Stimulated activated CD8-positive, alpha-beta memory T cell treated with anti-CD3 and anti-CD28 coated beads, Interleukin-15, amount 100 ng/mL, for 24 hours (primary cell): ENCODE measurements at regions not wholly inside any gene's neighbourhood (a gene's known extent, or its start where the extent isn't known, plus 50 kb on each side); places are given as distances from the start of the nearest gene placed in this dataset.

Source experiments
- DNase-seq: peaks from one replicate; pipeline ENCODE4 v3.0.0-alpha.2; 2020; ENCODE audit warnings: low read depth

DNA sequence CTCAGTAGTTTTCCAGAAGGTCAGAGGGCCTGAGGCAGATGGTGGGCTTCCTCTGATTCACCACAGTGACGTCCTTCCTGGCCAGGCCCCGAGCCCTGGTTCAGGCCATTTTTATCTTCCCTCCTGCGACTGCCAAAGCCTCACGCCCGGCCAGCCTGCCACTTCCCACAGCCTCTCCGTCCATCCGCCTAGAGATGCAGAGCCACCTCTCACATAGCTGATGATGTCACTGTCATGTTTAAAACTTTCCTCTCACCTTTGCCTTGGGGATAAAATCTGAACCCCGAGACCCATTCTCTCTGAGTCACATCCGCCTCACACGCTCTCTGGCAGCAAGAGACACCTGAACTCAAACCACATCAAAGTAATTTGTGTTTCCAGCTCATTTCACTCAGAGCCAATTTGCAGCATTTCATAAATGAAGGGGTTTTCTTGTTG lies 175.3 kb downstream of the QDPR start:
- peak; percentile 13 for DNase-seq

DNA sequence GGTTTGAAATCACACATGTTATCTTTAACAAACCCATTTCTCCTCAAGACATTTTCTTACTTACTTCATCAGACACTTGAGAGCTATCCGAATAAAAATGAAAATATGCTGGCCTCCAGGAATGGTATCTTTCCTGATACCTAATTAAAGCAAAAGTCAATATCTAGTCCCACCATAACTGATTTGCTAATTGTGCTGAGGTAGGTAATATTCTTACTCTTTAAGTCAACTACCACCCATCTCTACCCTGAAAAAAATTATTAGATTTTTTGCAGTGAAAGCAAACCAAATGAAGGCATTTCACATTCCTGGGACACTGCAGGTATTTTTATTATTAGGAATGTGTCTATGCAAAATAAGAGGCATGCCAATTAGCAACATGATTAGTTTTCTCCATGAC lies 175.8 kb downstream of the QDPR start:
- no peak for DNase-seq

DNA sequence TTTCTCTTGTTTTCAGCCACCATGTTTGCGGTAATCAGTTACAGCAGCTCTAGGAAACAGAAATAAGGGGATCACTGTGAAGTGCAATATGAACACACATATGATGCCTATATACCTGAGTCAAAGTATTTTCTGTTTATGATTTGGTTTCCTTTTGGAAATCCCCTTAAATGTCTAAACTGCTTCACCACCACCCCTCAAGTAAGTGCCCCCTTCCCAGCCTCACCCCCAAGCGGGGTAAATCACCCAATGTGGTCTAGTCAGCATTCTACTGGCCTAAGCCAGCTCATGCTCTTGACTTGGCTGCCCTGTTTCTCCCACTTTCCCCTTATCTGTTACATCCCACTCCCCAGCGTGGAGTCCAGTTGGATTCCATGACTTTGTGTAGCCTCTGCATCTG lies 176.5 kb downstream of the QDPR start:
- no peak for DNase-seq

DNA sequence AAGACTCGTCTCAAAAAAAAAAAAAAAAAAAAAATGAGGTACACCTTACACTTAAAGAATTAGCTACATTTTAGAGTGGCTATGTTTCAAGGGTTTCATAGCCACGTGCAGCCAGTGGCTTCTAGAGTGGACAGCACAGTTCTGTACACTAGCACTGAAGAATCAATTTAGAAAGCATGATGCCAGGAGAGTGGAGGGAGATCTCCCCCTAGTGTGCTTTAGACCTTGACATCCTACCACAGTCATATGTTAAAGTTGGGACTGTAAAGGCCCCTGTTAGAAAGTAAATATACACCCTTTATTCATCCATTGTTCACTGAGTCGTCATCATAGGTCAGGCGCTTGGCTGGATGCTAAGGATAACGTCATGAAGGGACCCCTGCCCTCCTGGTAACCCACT lies 179.4 kb downstream of the QDPR start:
- DNase-seq, result no peak

DNA sequence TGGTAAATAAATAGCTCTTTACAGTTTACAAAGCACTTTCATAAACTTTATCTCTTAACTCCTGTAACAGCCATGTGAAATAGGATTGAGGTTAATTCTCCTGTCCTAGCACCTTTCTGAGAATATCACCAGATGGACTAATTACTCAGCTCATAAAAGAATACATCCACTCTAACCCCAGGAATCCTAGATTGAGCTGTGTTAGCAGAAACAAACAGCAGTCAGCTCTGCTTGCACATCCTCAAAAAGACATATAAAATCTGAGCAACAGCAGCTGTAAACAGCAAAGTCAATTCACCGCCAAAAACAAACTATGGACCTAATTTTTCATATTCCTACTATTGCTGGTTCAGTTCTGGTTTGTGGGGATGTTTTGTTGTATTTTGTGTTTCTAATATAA lies 182.8 kb downstream of the QDPR start:
- no peak for DNase-seq

GRCh38 chr4:17328141-17328815 lies 183.6 kb downstream of the QDPR start:
- no peak for DNase-seq

DNA sequence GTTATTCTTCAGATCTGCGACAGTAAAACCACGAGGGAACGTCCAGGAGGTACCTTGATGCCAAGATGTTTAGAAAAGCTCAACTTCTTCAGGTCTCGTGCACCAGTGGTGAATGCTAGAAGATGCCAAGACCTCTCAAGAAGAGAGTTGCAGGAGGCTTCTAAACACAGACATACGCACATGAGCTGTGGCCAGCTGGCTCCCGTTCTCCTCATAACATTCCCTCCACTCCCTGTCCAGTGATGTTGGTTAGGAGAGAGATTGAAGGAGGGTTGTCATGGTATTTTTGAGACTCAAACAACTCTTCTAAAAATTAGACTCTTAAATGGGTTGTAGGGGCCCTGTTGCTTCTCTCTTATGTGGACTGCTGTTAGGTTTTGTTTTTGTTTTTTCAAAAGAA lies 184.3 kb downstream of the QDPR start:
- DNase-seq, result no peak

DNA sequence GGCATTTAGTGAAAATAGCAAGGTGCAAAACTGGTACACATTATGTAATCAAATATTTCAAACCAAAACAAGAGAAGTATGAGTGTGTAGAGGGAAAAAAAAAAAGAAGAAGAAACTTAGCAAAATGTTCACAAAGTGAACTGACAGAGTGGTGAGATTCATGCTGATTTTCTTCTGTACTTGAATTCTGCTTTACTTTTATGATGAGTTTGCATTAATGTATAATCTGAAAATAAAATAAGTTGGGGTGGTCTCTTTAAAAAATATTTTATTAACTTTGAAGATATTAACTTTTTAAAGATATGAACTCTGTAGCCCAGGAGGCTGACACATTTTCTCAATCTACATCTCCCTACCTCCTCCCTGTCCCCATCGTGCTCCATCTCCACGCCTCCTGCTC lies 185.1 kb downstream of the QDPR start:
- DNase-seq, result no peak

DNA sequence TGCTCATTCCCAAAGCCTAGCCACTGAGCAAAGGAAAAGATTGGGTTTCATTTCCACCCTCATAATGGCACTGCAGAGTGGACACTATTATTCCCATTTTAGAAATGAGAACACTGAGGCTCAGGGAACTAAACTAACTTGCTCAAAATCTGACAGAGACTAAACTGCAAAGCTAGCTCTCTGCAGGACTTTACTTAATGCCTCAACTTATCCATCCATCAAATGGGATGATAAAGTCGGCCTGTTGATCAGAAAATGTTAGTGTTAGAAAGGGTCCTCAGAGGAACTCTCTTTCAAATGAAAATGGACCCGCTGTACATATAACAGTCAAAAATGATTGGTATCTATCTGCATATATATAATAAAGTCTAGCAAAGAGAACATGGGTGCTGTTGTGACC lies 186.8 kb downstream of the QDPR start:
- DNase-seq, result no peak

- no peak for DNase-seq
These were observed 187.5 kb downstream of the QDPR start for GRCh38 chr4:17324386-17324830.

DNA sequence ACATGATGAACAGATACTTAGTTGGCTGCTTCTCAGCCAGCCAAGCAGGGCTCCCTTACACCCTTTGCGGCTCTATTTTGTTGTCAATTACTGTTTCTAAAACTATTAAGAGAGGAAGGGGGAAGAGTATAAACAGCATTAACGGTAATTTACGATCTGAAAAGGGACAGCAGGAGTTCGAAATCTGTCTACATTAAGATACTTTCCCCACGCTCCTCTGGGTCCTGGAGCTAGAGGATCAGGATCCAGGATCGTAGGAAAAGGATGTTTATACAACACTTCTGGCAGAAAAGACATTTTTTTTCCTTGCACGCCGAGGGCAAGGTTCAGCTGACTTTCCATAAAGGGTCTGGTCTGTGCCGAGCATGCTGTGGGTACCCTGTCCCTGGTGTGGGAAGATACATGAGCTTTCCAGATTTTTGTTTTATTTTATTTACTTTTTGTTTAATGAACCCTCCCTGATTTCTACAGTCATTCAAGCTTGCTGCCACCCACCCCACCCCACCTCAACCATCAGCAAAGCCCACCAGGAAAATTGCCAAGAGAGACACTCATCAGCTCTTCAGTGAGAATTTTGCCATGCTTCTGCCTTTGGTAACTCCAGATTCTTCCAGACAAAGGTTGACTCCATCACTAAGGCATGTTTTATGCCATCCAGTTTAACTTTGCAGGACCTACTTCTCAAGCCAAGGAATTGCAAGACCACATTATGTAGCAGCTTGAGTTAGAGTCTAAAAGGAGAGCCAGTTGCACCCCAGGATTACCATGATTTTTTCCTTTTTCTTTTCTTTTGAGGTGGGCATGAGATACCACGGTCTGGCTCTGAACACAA lies 188.1 kb downstream of the QDPR start:
- no peak for DNase-seq

GRCh38 chr4:17322514-17322913 lies 189.4 kb downstream of the QDPR start:
- DNase-seq, result no peak

- DNase-seq, result no peak
These were observed 191.8 kb downstream of the QDPR start for GRCh38 chr4:17320046-17320445.

DNA sequence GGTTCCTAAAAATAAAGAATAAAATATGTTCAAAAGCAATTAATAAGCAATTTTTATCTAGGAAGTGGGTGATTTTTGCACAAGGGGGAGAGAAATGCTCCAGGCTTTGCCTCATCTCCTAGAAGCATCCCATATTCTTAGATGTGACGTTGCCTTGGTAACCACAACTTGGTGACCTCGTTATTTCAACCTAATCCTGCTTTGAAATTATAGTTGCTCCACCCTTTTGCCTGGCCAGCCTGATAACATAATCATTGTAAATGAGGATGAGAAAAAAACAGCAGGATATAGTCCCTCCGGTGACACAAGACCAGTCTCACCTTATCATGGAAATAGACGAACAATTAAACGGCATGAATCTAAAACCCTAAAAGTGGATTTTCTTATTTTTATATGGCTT lies 194.4 kb downstream of the QDPR start:
- DNase-seq, result no peak

DNA sequence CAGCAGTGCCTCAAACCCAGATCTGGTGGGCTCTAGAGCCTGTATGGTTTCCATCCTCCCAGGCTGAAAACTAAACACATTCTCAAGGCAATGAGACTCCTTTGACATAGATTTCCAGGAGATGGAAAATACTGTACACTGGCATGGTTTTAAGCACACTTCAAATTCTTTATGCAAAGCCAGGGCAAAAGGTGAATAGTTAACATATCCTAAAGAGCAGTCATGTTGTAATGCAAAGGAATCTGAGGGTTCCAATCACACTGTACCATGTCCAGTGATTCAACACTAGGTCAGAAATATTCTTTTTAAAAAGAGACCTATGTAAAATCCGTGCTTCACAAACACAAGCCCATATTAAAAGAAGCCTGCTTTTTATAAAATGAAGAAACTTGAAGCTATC lies 195.3 kb downstream of the QDPR start:
- DNase-seq, result no peak

GRCh38 chr4:17315459-17315858 lies 196.4 kb downstream of the QDPR start:
- no peak for DNase-seq

GRCh38 chr4:17313194-17313593 lies 198.7 kb downstream of the QDPR start:
- no peak for DNase-seq

DNA sequence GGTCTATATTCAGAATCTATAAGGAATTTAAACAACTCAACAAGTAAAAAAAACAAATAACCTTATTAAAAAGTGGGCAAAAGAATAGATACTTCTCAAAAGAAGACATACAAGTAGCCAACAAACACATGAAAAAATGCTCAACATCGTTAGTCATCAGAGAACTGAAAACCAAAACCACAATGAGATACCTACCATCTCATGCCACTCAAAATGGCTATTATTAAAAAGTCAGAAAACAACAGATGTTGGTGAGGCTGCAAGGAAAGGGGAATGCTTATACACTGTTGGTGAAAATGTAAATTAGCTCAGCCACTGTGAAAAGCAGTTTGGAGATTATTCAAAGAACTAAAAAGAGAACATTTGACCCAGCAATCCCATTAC lies 201.6 kb downstream of the QDPR start:
- no peak for DNase-seq

- DNase-seq, result no peak
These were observed 202.2 kb downstream of the QDPR start for GRCh38 chr4:17309567-17310268.

DNA sequence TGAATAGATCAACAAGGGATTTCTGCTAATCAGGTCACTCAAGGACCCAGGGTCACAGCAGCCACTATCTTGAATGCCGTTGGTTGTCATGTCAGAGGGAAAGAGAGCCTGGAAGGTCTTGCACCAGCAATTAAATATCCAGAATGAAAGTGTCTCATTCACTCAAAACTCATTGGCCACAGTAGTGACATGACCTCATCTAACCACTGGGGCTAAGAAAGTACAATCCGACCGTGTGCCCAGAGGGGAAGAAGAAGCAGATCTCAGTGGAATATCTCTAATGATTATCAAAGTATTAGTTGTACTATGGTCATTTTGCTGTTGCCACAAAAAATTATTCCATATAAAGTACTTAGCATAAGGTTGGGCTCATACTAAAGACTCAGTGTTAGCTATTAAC lies 210.0 kb downstream of the QDPR start:
- no peak for DNase-seq

- no peak for DNase-seq
These were observed 210.6 kb downstream of the QDPR start for GRCh38 chr4:17301266-17301665.

- no peak for DNase-seq
These were observed 214.7 kb downstream of the QDPR start for GRCh38 chr4:17296921-17297890.
